ENCODE measurements at regions not wholly inside any gene's neighbourhood (a gene's known extent, or its start where the extent isn't known, plus 50 kb on each side); places are given as distances from the start of the nearest gene placed in this dataset.
"Not testable (repeated sequence)": the region's sequence is repeated elsewhere in the genome, so short reads cannot be mapped to it uniquely, and the experiment has no call there.

DNA sequence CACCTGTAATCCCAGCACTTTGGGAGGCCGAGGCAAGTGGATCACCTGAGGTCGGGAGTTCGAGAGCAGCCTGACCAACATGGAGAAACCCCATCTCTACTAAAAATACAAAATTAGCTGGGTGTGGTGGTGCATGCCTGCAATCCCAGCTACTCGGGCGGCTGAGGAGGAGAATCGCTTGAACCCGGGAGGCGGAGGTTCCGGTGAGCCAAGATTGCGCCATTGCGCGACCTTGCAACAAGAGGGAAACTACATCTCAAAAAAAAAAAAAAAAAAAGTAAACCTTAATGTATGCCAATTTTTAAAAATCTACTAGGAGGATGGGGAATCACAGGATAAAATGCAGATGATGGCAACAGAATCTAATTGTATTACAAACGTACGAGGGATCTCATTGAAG lies 95.5 kb upstream of the SIRPA start:
- DNase-seq; BruUV-seq (replicated peaks); H3K56ac ChIP-seq (ENCODE audit: extremely low read depth, insufficient read depth, low read length); H2BK15ac ChIP-seq (ENCODE audit: low read depth, low read length); H4K91ac ChIP-seq (ENCODE audit: insufficient read depth, low read depth, low read length); H3K27me3 ChIP-seq (ENCODE audit: control insufficient read depth, insufficient read depth, low read length); H3K4me1 ChIP-seq (ENCODE audit: control insufficient read depth, insufficient read depth, low read length); H4K8ac ChIP-seq (ENCODE audit: low read depth in 2 of 2, low read length in 2 of 2); H3K9me1 ChIP-seq (ENCODE audit: insufficient read depth, low read length); H3K27ac ChIP-seq (ENCODE audit: insufficient read depth, low read length); H2BK5ac ChIP-seq (ENCODE audit: low read depth, low read length, poor library complexity, severe bottlenecking); H3K14ac ChIP-seq (replicated peaks; ENCODE audit: low read depth, low read length); H3K18ac ChIP-seq (ENCODE audit: low read depth, low read length); H3K4me3 ChIP-seq (ENCODE audit: insufficient read depth, low read depth, low read length); H2AFZ ChIP-seq (replicated peaks; ENCODE audit: low read length, poor library complexity); ATAC-seq (ENCODE audit: low read depth); H3K23ac ChIP-seq (ENCODE audit: low read depth, low read length); H2BK20ac ChIP-seq (ENCODE audit: low read depth, low read length); H3K4ac ChIP-seq (ENCODE audit: low read depth, low read length); H3K36me3 ChIP-seq (ENCODE audit: control insufficient read depth, insufficient read depth, low read length); H3K9me3 ChIP-seq (ENCODE audit: control insufficient read depth, insufficient read depth, low read length); H4K5ac ChIP-seq (ENCODE audit: low read depth, low read length); H2AK9ac ChIP-seq (replicated peaks; ENCODE audit: low read depth, low read length, poor library complexity); H3K79me1 ChIP-seq (ENCODE audit: low read depth in 1 of 2, low read length in 2 of 2); dilution Hi-C loops (cut with HindIII; ENCODE audit: low sequenced_read_pairs, unreplicated experiment); H2AK5ac ChIP-seq (ENCODE audit: low read depth, low read length); H3K4me2 ChIP-seq (ENCODE audit: low read depth, low read length); H3K9ac ChIP-seq (ENCODE audit: low read depth, low read length); H4K20me1 ChIP-seq (ENCODE audit: insufficient read depth, low read length); POLR2A ChIA-PET (ENCODE audit: unreplicated experiment); H2BK120ac ChIP-seq (ENCODE audit: low read depth, low read length): not testable (repeated sequence)
- no CpG with 5 or more reads among the region's 14 CpGs for WGBS, 2 experiments (ENCODE audit: extremely low coverage in 2 of 2, insufficient read length in 1 of 2)
- intact Hi-C loops (cut with micrococcal nuclease) (loop anchor here (1.0 kb wide), 1 partner anchor 35 kb away; no protein-coding TSS in a partner anchor), in situ Hi-C loops (cut with MboI; ENCODE audit: low sequenced_read_pairs) (loop anchor here (5.0 to 10.0 kb wide), 3 partner anchors 103 to 375 kb away; no protein-coding TSS in a partner anchor)
- CTCF ChIA-PET, result interaction anchor here (0.8 to 1.2 kb wide), 4 partner anchors 9 to 291 kb away, joined by 3 to 4 read pairs (median 3); no protein-coding TSS in a partner anchor

Measured in IMR-90 (cell line).